Endothelial cell of umbilical vein (primary cell): ENCODE measurements at regions not wholly inside any gene's neighbourhood (a gene's known extent, or its start where the extent isn't known, plus 50 kb on each side); places are given as distances from the start of the nearest gene placed in this dataset.

ENCODE experiments used
- BruUV-seq: library from RNA; stranded (reverse); fragments of 400-500 nt; replicated peaks from 2 replicates; lab custom pipeline; 2021; lab: Mats Ljungman, UMichigan
- CTCF ChIA-PET: fragments of 300-600, 350-600 bp; sonication (Branson Sonifier 250); formaldehyde crosslinking; loops from one replicate; lab custom pipeline; 2021; ENCODE audit warnings: antibody characterized with exemption, inconsistent platforms; lab: Charles Lee
- POLR2A ChIA-PET: fragments of 300-600, 350-600 bp; sonication (Branson Sonifier 250); formaldehyde crosslinking; loops from one replicate; lab custom pipeline; 2021; ENCODE audit warnings: antibody characterized with exemption, inconsistent platforms; lab: Charles Lee
- DNase-seq: peaks from one replicate; pipeline ENCODE4 v3.0.0-alpha.2; 2011; ENCODE audit warnings: low read depth, low spot score
- FAIRE-seq: peaks from 2 replicates; lab custom pipeline; 2011; peaks lifted over from hg19 to GRCh38; lab: Jason Lieb, UNC
- H2AFZ ChIP-seq: 2 replicates; pipeline ENCODE4 v1.6.0; 2012; ENCODE audit warnings: low read depth, low read length, control low read depth, inconsistent platforms
- H3K27ac ChIP-seq: 2 replicates; pipeline ENCODE4 v1.5.1; 2011; ENCODE audit warnings: low read depth, mild to moderate bottlenecking, control low read depth, low read length, moderate library complexity; ENCODE audit not compliant: insufficient read depth
- H3K27me3 ChIP-seq, 2 experiments: 2 replicates each; pipeline versions ENCODE4 v1.6.0 to v1.6.1; 2011; ENCODE audit warnings: low read length in 2 of 2, mixed read lengths in 1 of 2; ENCODE audit not compliant: control insufficient read depth in 2 of 2, insufficient read depth in 2 of 2
- H3K36me3 ChIP-seq, 2 experiments: 2 replicates in 1 of 2; 3 replicates in 1 of 2; pipeline ENCODE4 v1.5.1; 2011; ENCODE audit warnings: low read length in 2 of 2, mild to moderate bottlenecking in 1 of 2, moderate library complexity in 1 of 2; ENCODE audit not compliant: control insufficient read depth in 2 of 2, insufficient read depth in 2 of 2; ENCODE audit errors: extremely low read depth in 1 of 2
- H3K4me1 ChIP-seq: 3 replicates; pipeline ENCODE4 v1.5.1; 2011; ENCODE audit warnings: mild to moderate bottlenecking, low read length; ENCODE audit not compliant: control insufficient read depth, insufficient read depth; ENCODE audit errors: extremely low read depth
- H3K4me2 ChIP-seq: 2 replicates; pipeline ENCODE4 v1.6.1; 2011; ENCODE audit warnings: low read length, control low read depth, mixed read lengths; ENCODE audit not compliant: insufficient read depth
- H3K4me3 ChIP-seq, 3 experiments: fragments of 200-600 bp in 1 of 3; sonication (generic), shearing (Covaris generic) in 1 of 3; replicated peaks in 1 of 3; 2 replicates each; pipeline ENCODE4 v1.5.1; 2011 to 2016; ENCODE audit warnings: control low read depth in 3 of 3, low read length in 3 of 3, mild to moderate bottlenecking in 2 of 3, inconsistent platforms in 1 of 3, low read depth in 1 of 3, moderate library complexity in 1 of 3; ENCODE audit not compliant: insufficient read depth in 1 of 3
- H3K79me2 ChIP-seq: 2 replicates; pipeline ENCODE4 v1.6.0; 2012; ENCODE audit warnings: low read length, inconsistent platforms; ENCODE audit not compliant: control insufficient read depth, insufficient read depth
- H3K9ac ChIP-seq: replicated peaks from 2 replicates; pipeline ENCODE3; 2011; ENCODE audit warnings: low read length, control low read depth; ENCODE audit not compliant: insufficient read depth; ENCODE audit errors: extremely low read depth
- H3K9me1 ChIP-seq: replicated peaks from 3 replicates; pipeline ENCODE4 v1.6.0; 2011; ENCODE audit warnings: mild to moderate bottlenecking, low read length; ENCODE audit not compliant: control insufficient read depth, insufficient read depth; ENCODE audit errors: extremely low read depth
- H3K9me3 ChIP-seq: replicated peaks from 2 replicates; pipeline ENCODE4 v1.5.1; 2012; ENCODE audit warnings: low read length, inconsistent platforms; ENCODE audit not compliant: control insufficient read depth, insufficient read depth
- H4K20me1 ChIP-seq: replicated peaks from 2 replicates; pipeline ENCODE3; 2011; ENCODE audit warnings: mild to moderate bottlenecking, low read length; ENCODE audit not compliant: control insufficient read depth, insufficient read depth; ENCODE audit errors: extremely low read depth
- CTCF ChIP-seq, 2 donors: IDR thresholded peaks; 1 replicate in 1 of 2; 2 replicates in 1 of 2; pipeline ENCODE4 v1.5.1; 2011; ENCODE audit warnings: low read length in 2 of 2, mild to moderate bottlenecking in 2 of 2, moderate library complexity in 2 of 2, control low read depth in 1 of 2, inconsistent platforms in 1 of 2, low read depth in 1 of 2; ENCODE audit not compliant: insufficient read depth in 1 of 2; ENCODE audit errors: extremely low read depth in 1 of 2
- FOS ChIP-seq: IDR thresholded peaks from 2 replicates; pipeline ENCODE4 v1.6.1; 2011; ENCODE audit warnings: mild to moderate bottlenecking, low read length, moderate library complexity, borderline replicate concordance; ENCODE audit not compliant: insufficient read depth
- GATA2 ChIP-seq: IDR thresholded peaks from 2 replicates; pipeline ENCODE4 v1.7.0; 2011; ENCODE audit warnings: low read depth, mild to moderate bottlenecking, moderate library complexity, mixed read lengths, low read length; ENCODE audit not compliant: insufficient read length, insufficient read depth
- JUN ChIP-seq: IDR thresholded peaks from 2 replicates; pipeline ENCODE4 v1.6.1; 2011; ENCODE audit warnings: borderline replicate concordance, low read depth; ENCODE audit not compliant: insufficient read length, insufficient read depth
- MAX ChIP-seq: IDR thresholded peaks from 2 replicates; pipeline ENCODE4 v1.6.1; 2011; ENCODE audit not compliant: insufficient read depth, insufficient read length
- MYC ChIP-seq: IDR thresholded peaks from one replicate; pipeline ENCODE4 v1.6.1; 2011; ENCODE audit warnings: mild to moderate bottlenecking, low read depth, low read length
- POLR2A ChIP-seq: IDR thresholded peaks from 2 replicates; pipeline ENCODE4 v1.6.1; 2012; ENCODE audit warnings: low read depth, mild to moderate bottlenecking, control low read depth, low read length
- POLR2AphosphoS5 ChIP-seq: IDR thresholded peaks from 2 replicates; pipeline ENCODE4 v1.6.1; 2012; ENCODE audit warnings: low read depth, mild to moderate bottlenecking, control low read depth, low read length, moderate library complexity; ENCODE audit not compliant: insufficient read depth
- dilution Hi-C: fragments of 300-500 bp; cut with MboI; formaldehyde crosslinking; loops from one replicate; pipeline ENCODE4 v1.15.0; 2019; ENCODE audit warnings: low sequenced_read_pairs; ENCODE audit not compliant: extremely low pct_ligation_motif_present
- intact Hi-C: fragments of 100-400 bp; cut with micrococcal nuclease; formaldehyde crosslinking; loops from one replicate; pipeline ENCODE4 v1.10.0; 2022

DNA sequence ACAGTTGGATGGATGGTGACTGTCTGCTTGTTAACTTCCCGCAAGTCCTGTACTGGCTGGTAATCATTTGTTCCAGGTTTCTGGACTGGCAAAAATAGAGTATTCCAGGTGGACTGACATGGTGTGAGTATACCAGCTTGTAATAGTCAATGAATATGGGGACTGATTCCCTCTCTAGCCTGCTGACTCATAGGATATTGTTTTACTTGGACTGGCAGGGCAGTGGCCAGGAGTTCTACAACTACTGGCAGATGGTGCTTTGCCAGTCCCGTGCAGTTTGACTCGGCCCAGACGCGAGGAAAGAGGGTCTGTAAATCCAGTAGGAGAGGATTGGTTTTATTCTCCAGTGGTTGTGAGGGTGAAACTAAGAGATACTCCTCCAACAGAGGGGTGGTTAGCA is 78.0 kb downstream of the PRR15 start:
- intact Hi-C loops (no loop called here), dilution Hi-C loops (no loop called here)
- H3K4me3 ChIP-seq, result no peak overlapping the region
- no peaks in the 10 kb centered on the region for H3K4me1 ChIP-seq
- H3K27ac ChIP-seq, result no peak overlapping the region
- H3K9me3 ChIP-seq, result no peaks in the 10 kb centered on the region
- no peaks in the 10 kb centered on the region for H3K27me3 ChIP-seq
- no peak overlapping the region for H2AFZ ChIP-seq
- no peaks in the 10 kb centered on the region for H3K9me1 ChIP-seq
- CTCF ChIA-PET, result no interaction called here
- POLR2A ChIA-PET, result no interaction called here
- H3K4me2 ChIP-seq, result no peak overlapping the region
- TF ChIP-seq CTCF (IDR thresholded peaks at IDR 0.05; ENCODE audit: extremely low read depth in 1 of 2, insufficient read depth in 1 of 2, low read depth in 1 of 2, low read length in 2 of 2) (no peak), POLR2AphosphoS5 (no peak), GATA2 (no peak), FOS (no peak), JUN (no peak), MAX (no peak), POLR2A (no peak), MYC (no peak)
- no peaks in the 10 kb centered on the region for H4K20me1 ChIP-seq
- H3K9ac ChIP-seq, result no peak overlapping the region
- H3K79me2 ChIP-seq, result no peaks in the 10 kb centered on the region
- no TSS peak for BruUV-seq
- FAIRE-seq (peak; percentile 59), DNase-seq (peak; percentile 16)
- H3K36me3 ChIP-seq, result no peaks in the 10 kb centered on the region
